NOMO-1 (cell line): ENCODE measurements at regions not wholly inside any gene's neighbourhood (a gene's known extent, or its start where the extent isn't known, plus 50 kb on each side); places are given as distances from the start of the nearest gene placed in this dataset.

Source experiments
- DNase-seq, 2 experiments: peaks; one replicate each; lab custom pipeline; 2025; ENCODE audit not compliant: unreplicated experiment in 2 of 2; lab: John Stamatoyannopoulos, UW

DNA sequence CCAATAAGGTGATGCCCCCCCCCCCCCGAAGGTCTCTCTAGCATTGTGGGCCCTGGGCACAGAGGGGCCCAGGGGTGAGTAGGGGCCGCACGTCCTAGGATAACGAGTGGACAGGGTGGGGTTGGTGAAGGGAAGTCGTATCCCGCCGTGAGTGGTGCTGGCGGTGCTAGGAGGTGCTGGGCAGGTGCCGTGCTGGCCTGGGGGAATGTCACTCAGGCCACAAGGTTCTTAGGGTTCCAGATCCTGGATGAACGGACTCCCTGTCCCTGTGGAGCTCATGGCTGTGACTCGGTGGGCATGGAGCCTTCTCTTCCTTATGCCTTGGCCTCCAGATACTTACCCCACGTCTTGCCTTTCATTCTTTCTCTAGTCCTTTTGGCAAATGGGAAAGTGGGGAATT, 157.4 kb upstream of the SOX1 start:
- no peak for DNase-seq

GRCh38 chr13:111909971-111910671, 156.8 kb upstream of the SOX1 start:
- no peak for DNase-seq

- DNase-seq: no peak
These were observed 155.7 kb upstream of the SOX1 start for GRCh38 chr13:111911121-111911720.

- DNase-seq: no peak
These were observed 155.0 kb upstream of the SOX1 start for GRCh38 chr13:111911754-111912452.

DNA sequence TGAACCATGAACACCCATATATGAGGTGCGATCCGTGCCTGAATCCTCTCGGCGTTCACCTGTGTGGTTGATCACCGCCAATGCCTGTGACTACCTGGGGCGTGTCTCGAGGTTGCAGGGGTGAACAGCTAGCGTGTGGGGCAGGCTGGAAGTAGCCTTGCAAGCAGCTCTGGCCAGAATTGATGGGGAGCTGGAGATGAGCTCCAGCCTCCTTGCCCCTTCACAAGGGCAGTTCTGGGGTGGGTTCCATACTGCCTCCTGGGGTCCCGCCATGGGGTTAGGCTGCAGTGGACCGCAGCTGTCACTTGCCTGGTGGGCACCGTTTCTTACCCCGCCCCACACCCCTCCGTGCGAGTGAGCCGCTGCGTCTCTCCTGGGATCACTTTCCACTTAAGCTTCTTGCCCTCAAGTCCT, 154.5 kb upstream of the SOX1 start:
- no peak for DNase-seq

DNA sequence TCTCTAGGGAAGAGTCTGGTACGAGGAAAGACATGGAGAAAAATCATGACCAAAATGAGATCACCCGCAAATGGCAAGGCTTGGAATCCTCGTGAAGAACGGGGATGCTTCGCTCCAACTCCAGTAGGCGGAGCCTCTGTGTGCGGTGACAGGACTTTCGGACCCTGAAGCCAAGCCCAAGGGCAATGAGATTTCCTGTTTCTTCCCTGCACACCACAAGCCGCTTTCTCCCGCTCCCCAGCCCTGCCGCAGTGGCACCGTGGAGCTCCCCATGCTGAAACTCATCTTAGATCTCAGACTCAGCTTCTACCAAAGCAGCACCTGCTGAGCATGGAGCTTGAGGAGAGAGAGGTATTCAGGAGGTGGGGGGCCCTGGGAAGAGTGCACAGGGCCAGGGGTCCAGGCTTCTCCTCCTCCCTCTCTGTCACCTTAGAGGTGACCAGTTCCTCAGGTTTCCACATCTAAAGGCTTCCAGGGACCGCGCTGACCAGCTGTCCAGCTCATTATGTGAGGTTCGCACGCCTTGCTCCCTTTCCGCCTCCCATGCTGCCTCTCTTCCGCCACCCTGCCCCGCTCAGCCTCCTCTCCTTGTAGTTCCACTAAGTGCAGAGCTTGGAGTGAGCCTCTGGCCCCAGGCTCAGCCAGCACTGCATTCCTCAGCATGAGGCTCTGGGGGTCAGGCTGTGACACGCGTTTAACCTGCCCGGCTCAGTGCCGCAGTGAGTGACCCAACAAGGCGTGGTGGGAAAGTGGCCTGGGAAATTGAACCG, 153.8 kb upstream of the SOX1 start:
- DNase-seq: no peak

GRCh38 chr13:111913761-111914140, 153.2 kb upstream of the SOX1 start:
- DNase-seq: no peak

DNA sequence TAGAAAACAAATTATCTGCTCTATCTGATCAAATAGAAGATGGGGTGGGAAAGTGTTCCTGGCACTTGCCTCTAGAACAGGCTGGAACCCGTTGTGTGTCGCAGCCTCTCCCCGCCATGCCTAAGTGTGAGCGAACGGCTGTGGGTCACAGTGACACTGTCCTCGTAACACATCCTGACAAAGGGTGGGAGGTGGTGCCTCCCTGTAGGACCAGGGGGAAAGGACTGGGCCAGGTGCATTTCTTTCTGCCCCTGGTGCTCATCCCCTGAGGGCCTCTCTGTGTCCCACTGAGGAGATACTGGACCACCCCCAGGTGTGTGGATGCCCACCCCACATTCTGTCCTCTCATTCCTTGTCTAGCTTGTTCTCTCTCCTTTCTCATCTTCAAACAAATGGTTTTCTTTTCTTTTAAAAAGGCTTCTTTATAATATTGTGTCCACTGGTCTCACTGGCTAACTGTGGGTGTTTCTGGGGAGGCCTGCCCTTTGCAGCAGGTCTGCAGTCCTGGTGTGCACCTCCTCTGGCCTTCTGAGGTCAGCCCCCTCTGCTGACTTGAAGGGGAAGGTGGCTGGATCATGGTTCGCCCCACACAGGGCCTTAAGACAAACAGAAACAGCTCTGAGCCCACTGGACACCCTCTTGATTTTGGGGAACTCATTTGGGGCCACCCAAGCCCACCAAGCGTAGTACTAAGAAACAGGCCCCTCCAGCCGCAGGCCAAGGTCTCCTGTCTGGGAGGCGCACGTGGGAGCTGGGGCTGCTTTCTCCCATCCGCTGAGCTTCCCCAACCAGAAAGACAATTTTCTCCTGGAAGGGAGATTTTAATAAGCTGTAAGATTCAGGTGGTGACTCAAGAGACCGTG, 152.5 kb upstream of the SOX1 start:
- no peak for DNase-seq

DNA sequence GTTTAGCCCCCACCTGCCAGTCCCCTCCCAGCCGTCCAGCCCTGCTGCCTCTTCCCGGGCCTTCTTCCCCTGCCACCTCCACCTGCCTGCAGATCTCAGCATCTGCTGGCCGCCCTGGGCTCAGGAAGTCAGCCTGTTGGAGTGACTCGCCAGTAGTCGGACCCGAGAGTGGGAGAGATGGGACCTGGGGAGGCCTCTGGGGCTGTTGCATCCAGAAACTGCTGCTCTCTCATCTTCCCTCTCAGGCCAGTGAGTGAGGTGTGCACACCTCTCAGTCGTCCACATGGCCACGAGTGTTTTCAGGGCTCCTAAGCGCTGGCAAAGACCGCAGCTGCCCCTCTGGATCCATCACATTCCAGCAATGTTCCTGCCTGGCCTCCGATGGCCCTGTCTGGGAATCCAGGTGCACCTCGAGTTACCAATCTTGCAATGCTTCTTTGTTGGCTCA, 151.8 kb upstream of the SOX1 start:
- no peak for DNase-seq

DNA sequence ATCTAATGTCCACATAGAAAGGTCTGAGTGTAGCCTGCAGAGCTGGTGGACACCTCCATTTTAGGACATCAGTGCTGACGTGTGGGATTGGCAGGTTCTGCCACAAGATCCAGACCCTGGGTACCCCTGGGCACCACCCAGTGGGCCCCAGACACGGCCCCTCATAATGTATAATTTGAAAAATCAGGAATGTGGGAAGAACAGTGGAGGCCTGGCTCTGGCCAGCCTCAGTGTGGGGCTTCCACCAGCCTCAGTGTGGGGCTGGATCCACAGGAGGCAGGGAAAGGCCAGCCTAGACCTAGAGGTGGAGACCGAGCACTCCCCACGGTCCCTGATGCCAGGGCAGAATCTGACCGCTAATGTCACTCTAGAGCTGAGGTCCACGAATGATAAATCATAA, 150.7 kb upstream of the SOX1 start:
- no peak for DNase-seq

DNA sequence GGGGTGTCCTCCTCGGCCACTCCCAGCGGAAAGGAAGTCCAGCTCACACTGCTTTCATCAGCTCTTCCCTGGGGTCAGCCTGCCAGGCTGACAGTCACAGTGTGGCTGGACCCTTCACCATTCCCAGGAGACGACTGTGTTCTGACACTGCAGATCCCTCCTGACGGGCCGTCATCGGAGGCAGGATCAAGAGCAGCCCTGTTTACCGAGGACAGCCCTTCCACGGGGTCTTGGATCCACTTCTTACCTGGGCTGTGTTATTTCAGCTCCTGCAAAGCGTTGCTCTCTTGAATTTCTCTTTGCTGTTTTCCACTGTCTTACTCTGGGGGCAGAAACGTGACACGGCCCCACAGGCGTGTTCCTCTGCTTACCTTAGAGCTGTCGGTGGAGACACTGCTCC, 149.9 kb upstream of the SOX1 start:
- DNase-seq: no peak

GRCh38 chr13:111917901-111918300, 149.0 kb upstream of the SOX1 start:
- DNase-seq: no peak

DNA sequence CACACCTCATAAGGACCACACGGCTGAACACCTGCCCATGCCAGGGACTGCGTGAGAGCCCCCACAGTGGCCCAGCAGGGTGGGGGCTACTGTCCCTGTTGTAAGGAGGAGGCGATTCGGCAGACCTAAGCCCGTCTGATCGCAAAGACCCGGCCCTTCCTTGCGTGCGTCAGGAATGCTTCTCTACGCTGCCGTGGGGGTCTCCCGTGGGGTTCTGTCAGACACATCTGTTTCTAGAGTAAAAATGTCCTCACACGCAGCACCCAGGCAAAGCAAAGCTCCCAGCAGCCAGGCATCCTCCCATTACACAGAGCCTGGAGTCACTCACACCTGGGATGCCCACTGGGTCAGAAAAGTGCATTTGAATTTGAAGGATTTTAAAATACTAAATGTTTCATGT, 147.7 kb upstream of the SOX1 start:
- no peak for DNase-seq

- no peak for DNase-seq
These were observed 147.1 kb upstream of the SOX1 start for GRCh38 chr13:111919849-111920248.

DNA sequence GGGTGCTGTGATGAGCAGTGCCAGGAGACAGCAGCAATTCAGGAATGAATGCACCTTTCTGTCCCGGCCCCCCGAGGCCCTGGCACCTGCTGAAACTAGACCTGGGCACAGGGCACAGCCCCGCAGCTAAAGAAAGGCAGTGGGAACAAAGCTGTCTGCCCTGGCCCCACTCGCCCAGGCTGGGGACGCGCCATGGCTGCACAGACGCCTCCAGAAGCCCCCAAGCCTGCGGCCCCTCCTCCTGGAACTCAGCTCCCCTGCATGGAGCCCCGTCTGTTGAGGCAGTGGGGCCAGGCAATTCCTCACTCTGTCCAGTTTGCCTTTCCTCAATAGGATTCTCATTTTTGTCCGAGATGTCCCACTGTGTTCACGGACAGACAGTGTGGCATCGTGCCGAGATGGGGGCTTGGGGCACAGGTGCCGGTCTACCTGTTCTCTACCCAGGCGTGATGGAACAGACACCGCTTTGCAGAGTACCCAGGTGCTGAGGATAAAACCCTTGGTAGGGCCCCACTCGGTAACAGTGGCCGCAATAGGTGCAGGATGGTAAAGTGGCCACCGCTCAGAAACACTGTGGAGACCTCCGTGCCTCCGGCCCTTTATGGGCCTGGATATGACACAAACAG, 146.5 kb upstream of the SOX1 start:
- no peak for DNase-seq

DNA sequence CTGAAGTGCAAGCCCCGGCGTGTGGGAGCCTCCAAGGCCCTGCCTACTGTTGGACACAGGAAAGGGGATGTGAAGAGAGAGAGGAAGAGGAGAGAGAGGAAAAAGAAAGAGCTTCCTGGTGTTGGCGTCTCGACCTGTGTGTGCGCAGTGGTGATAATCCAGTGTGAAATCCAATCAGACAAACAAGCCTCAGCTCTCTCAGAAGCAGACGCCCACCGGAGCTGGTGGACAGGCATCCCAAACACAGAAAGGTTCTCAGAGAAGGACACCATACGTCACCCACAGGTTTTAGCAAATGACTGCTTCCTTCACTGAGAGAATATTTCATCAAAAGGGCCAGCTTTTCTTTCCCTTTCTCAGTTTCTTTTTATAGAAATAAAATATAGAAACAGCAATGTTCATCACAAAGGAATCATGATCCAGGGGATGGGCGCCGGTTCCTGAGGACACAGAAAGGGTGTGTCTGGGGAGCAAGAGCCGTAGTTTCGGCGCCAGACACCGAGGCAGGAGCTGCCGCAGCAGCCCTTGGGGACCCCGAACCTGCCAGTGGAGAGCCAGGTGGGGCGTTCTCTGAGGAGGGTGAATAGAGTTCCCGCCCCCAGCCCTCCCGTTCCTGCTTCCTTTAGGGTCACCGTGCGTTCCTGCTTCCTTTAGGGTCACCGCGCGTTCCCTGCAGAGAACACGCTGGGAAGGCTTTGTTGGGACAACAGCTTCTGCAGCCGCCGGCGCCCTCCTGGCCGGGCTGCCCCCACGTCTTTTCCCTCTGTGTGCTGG, 145.8 kb upstream of the SOX1 start:
- DNase-seq: no peak

DNA sequence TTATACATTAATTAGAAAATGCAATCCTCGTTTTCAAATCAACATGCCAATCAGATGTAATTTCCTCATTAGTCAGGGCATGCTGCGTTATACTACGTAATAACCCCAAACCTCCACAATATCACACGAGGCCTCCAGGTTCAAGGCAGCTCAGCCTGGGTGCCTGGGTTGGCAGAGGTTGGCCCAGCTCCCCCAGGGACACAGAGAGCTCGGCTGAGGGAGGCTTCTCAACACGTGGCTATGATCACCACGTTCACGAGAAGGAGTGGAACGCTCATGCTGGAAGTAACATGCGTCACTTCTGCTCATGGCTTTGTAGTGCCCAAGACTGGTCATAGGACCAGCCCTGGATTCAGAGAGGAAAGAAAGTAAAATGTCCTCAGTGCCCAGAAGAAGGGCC, 144.9 kb upstream of the SOX1 start:
- no peak for DNase-seq

DNA sequence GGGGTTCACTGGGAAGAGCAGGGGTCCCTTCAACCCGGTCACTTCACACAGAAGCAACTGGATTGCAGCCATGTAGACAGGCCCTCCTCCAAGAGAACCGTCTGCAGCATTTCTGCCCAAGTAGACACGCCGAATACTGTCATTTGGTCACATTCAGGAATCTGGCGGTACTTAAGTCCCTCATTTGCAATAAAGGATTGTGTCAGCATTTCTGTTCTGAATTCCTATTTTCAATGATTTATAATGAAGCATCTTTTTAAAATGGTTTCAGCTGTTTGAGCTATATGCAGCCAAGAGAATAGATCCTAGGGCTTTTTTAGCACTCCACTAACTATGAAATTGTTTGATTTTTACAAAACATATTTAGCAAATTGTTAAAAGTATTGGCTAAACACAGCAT, 143.5 kb upstream of the SOX1 start:
- no peak for DNase-seq

GRCh38 chr13:111923991-111924677, 142.8 kb upstream of the SOX1 start:
- no peak for DNase-seq
